Panc1 (cell line): ENCODE measurements at regions not wholly inside any gene's neighbourhood (a gene's known extent, or its start where the extent isn't known, plus 50 kb on each side); places are given as distances from the start of the nearest gene placed in this dataset.
"Not testable (repeated sequence)": the region's sequence is repeated elsewhere in the genome, so short reads cannot be mapped to it uniquely, and the experiment has no call there.

Experiments
- ATAC-seq: fragments of 200-7000 bp; cut with Tn5 transposase; 2 replicates; pipeline ENCODE4 v1.9.1; 2020; ENCODE audit warnings: mild to moderate bottlenecking, moderate library complexity
- BruUV-seq: library from RNA; stranded (reverse); fragments of 400-500 nt; replicated peaks from 2 replicates; lab custom pipeline; 2021; lab: Mats Ljungman, UMichigan
- CTCF ChIA-PET: fragments of 300-600 bp; sonication (Branson Sonifier 250); formaldehyde crosslinking; loops from one replicate; lab custom pipeline; 2022; ENCODE audit warnings: antibody characterized with exemption; lab: Charles Lee
- POLR2A ChIA-PET: fragments of 300-600 bp; sonication (Branson Sonifier 250); formaldehyde crosslinking; loops from one replicate; lab custom pipeline; 2022; ENCODE audit warnings: antibody characterized with exemption; lab: Charles Lee
- DNase-seq: peaks from one replicate; pipeline ENCODE4 v3.0.0-alpha.2; 2010; ENCODE audit warnings: low read depth, low spot score
- H3K27ac ChIP-seq: 2 replicates; pipeline ENCODE4 v1.5.1; 2011; ENCODE audit warnings: mild to moderate bottlenecking, low read length, inconsistent platforms
- H3K27me3 ChIP-seq: fragments of 200-500 bp; sonication (Bioruptor generic); 2 replicates; pipeline ENCODE4 v1.6.0; 2014; ENCODE audit warnings: low read length, inconsistent platforms; ENCODE audit not compliant: control insufficient read depth, insufficient read depth
- H3K36me3 ChIP-seq: fragments of 200-500 bp; sonication (Bioruptor generic); 2 replicates; pipeline ENCODE4 v1.5.1; 2014; ENCODE audit warnings: inconsistent platforms, mild to moderate bottlenecking, low read length, moderate library complexity; ENCODE audit not compliant: control insufficient read depth, insufficient read depth
- H3K4me1 ChIP-seq: 2 replicates; pipeline ENCODE4 v1.5.1; 2011; ENCODE audit warnings: inconsistent platforms, mild to moderate bottlenecking, low read length, moderate library complexity; ENCODE audit not compliant: control insufficient read depth, insufficient read depth
- H3K4me3 ChIP-seq, 2 experiments: 2 replicates each; pipeline ENCODE4 v1.5.1; 2011 to 2012; ENCODE audit warnings: low read depth in 2 of 2, low read length in 2 of 2, mild to moderate bottlenecking in 2 of 2, inconsistent platforms in 1 of 2, moderate library complexity in 1 of 2
- H3K9me3 ChIP-seq: fragments of 200-500 bp; sonication (Bioruptor generic); 2 replicates; pipeline ENCODE4 v1.5.1; 2014; ENCODE audit warnings: low read depth, mild to moderate bottlenecking, inconsistent platforms, low read length, moderate library complexity; ENCODE audit not compliant: control insufficient read depth, insufficient read depth
- in situ Hi-C: cut with HindIII; loops from 2 replicates; pipeline ENCODE4 v1.10.0; 2016; ENCODE audit warnings: low sequenced_read_pairs, low pct_unique_long_range_greater_than_20kb
- intact Hi-C: fragments of 100-400 bp; cut with micrococcal nuclease; formaldehyde crosslinking; loops from one replicate; pipeline ENCODE4 v1.10.0; 2022; ENCODE audit not compliant: unreplicated experiment

GRCh38 chr7:73156510-73157168 lies 70.8 kb upstream of the SPDYE9 start:
- in situ Hi-C loops, H3K4me1 ChIP-seq, H3K9me3 ChIP-seq, H3K36me3 ChIP-seq, H3K27ac ChIP-seq, intact Hi-C loops, POLR2A ChIA-PET, CTCF ChIA-PET, DNase-seq, H3K27me3 ChIP-seq: not testable (repeated sequence)
- BruUV-seq, result TSS peak; percentile 74
- ATAC-seq, result peak; percentile 59
- H3K4me3 ChIP-seq, result peak overlapping the region; percentile 24 to 37

- in situ Hi-C loops, H3K9me3 ChIP-seq, H3K27ac ChIP-seq, DNase-seq, H3K36me3 ChIP-seq, POLR2A ChIA-PET, BruUV-seq, H3K4me1 ChIP-seq, intact Hi-C loops, H3K27me3 ChIP-seq: not testable (repeated sequence)
- CTCF ChIA-PET, result interaction anchor here (0.6 kb wide), 1 partner anchor 136 kb away, joined by 10 read pairs; no protein-coding TSS in a partner anchor
- peak; percentile 90 for ATAC-seq
- peak overlapping the region in 1 of 2 experiments; percentile 21; a peak in 1 of 4 replicates for H3K4me3 ChIP-seq
These were observed 68.8 kb upstream of the SPDYE9 start for GRCh38 chr7:73154586-73155038.

- H3K27me3 ChIP-seq, in situ Hi-C loops, POLR2A ChIA-PET, DNase-seq, intact Hi-C loops, H3K27ac ChIP-seq, H3K9me3 ChIP-seq, H3K36me3 ChIP-seq, H3K4me1 ChIP-seq, BruUV-seq: not testable (repeated sequence)
- ATAC-seq, result peak; percentile 3
- H3K4me3 ChIP-seq, result peak overlapping the region in 1 of 2 experiments; percentile 21; a peak in 1 of 4 replicates
- CTCF ChIA-PET, result interaction anchor here (0.6 kb wide), 1 partner anchor 137 kb away, joined by 10 read pairs; no protein-coding TSS in a partner anchor
These were observed 68.2 kb upstream of the SPDYE9 start for GRCh38 chr7:73153921-73154585.

GRCh38 chr7:73148570-73148969 lies 62.7 kb upstream of the SPDYE9 start:
- H3K27me3 ChIP-seq, H3K36me3 ChIP-seq, in situ Hi-C loops, H3K9me3 ChIP-seq, DNase-seq, H3K4me1 ChIP-seq, H3K4me3 ChIP-seq, ATAC-seq, BruUV-seq, POLR2A ChIA-PET, H3K27ac ChIP-seq, CTCF ChIA-PET, intact Hi-C loops: not testable (repeated sequence)

GRCh38 chr7:73147681-73148080 lies 61.8 kb upstream of the SPDYE9 start:
- H3K4me3 ChIP-seq, CTCF ChIA-PET, H3K36me3 ChIP-seq, H3K9me3 ChIP-seq, intact Hi-C loops, ATAC-seq, in situ Hi-C loops, POLR2A ChIA-PET, BruUV-seq, H3K27ac ChIP-seq, DNase-seq, H3K4me1 ChIP-seq, H3K27me3 ChIP-seq: not testable (repeated sequence)

- POLR2A ChIA-PET, H3K36me3 ChIP-seq, H3K27ac ChIP-seq, in situ Hi-C loops, BruUV-seq, H3K27me3 ChIP-seq, H3K4me1 ChIP-seq, H3K9me3 ChIP-seq, H3K4me3 ChIP-seq, intact Hi-C loops, ATAC-seq, CTCF ChIA-PET, DNase-seq: not testable (repeated sequence)
These were observed 58.2 kb upstream of the SPDYE9 start for GRCh38 chr7:73143993-73144392.

GRCh38 chr7:73137922-73138321 lies 52.1 kb upstream of the SPDYE9 start:
- H3K36me3 ChIP-seq, H3K27me3 ChIP-seq, H3K27ac ChIP-seq, POLR2A ChIA-PET, H3K9me3 ChIP-seq, BruUV-seq, intact Hi-C loops, CTCF ChIA-PET, H3K4me3 ChIP-seq, DNase-seq, in situ Hi-C loops, H3K4me1 ChIP-seq: not testable (repeated sequence)
- 0 out of 2 replicates have a peak, but pooled peaks have one; percentile 52 for ATAC-seq
